NB4 (cell line): ENCODE measurements at regions not wholly inside any gene's neighbourhood (a gene's known extent, or its start where the extent isn't known, plus 50 kb on each side); places are given as distances from the start of the nearest gene placed in this dataset.

Experiments used
- POLR2A ChIP-seq: IDR thresholded peaks from 2 replicates; pipeline ENCODE4 v1.6.1; 2011; ENCODE audit warnings: mild to moderate bottlenecking; ENCODE audit not compliant: insufficient read length; ENCODE audit errors: extremely low read depth
- TF ChIP-seq, protein P1 (sequence below): IDR thresholded peaks from one replicate; pipeline ENCODE4 v1.5.1; 2012; ENCODE audit warnings: low read depth, low read length
- TF ChIP-seq, protein P2 (sequence below): IDR thresholded peaks from 2 replicates; pipeline ENCODE4 v1.6.1; 2011; ENCODE audit warnings: low read depth, low read length

DNA sequence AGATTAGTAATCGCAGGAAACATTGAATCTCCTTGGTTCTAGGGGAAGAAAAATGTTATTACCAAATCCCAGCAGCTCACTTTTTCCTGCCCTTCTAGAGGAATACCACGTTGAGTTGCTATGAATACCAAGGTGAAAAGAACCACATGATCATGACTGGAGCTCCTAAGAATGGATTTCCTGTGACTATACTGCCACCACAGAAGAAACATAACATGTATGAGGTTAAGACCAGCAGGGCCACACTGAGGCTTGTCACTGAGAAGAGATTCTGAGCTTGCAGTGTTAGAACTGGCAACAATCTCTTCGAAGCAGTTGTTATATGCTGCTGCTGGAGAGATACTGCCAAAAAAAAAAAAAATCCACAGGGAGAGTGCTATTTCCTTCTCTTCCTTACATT, 1235.3 kb downstream of the FSTL5 start:
- TF ChIP-seq, protein P1, sequence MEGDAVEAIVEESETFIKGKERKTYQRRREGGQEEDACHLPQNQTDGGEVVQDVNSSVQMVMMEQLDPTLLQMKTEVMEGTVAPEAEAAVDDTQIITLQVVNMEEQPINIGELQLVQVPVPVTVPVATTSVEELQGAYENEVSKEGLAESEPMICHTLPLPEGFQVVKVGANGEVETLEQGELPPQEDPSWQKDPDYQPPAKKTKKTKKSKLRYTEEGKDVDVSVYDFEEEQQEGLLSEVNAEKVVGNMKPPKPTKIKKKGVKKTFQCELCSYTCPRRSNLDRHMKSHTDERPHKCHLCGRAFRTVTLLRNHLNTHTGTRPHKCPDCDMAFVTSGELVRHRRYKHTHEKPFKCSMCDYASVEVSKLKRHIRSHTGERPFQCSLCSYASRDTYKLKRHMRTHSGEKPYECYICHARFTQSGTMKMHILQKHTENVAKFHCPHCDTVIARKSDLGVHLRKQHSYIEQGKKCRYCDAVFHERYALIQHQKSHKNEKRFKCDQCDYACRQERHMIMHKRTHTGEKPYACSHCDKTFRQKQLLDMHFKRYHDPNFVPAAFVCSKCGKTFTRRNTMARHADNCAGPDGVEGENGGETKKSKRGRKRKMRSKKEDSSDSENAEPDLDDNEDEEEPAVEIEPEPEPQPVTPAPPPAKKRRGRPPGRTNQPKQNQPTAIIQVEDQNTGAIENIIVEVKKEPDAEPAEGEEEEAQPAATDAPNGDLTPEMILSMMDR: no peak
- TF ChIP-seq, protein P2, sequence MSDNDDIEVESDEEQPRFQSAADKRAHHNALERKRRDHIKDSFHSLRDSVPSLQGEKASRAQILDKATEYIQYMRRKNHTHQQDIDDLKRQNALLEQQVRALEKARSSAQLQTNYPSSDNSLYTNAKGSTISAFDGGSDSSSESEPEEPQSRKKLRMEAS: no peak
- no peak for TF ChIP-seq POLR2A
